Activated CD8-positive, alpha-beta T cell treated with anti-CD3 and anti-CD28 coated beads for 36 hours (primary cell): ENCODE measurements at regions not wholly inside any gene's neighbourhood (a gene's known extent, or its start where the extent isn't known, plus 50 kb on each side); places are given as distances from the start of the nearest gene placed in this dataset.

ENCODE experiments used
- ATAC-seq: fragments of 200-7000 bp; cut with Tn5 transposase; one replicate; pipeline ENCODE4 v1.10.0; 2021; ENCODE audit warnings: mild to moderate bottlenecking, moderate library complexity
- CTCF ChIA-PET: fragments of 350-600 bp; sonication (Branson Sonifier 250); formaldehyde crosslinking; loops from one replicate; lab custom pipeline; 2021; ENCODE audit warnings: antibody characterized with exemption; lab: Charles Lee
- POLR2A ChIA-PET: fragments of 350-600 bp; sonication (Branson Sonifier 250); formaldehyde crosslinking; loops from one replicate; lab custom pipeline; 2021; ENCODE audit warnings: antibody characterized with exemption; lab: Charles Lee
- DNase-seq: peaks from one replicate; pipeline ENCODE4 v3.0.0-alpha.2; 2020
- H3K27ac Mint-ChIP-seq: one replicate; pipeline ENCODE4 v1.8.0; 2021; ENCODE audit warnings: mild to moderate bottlenecking, mixed read lengths
- H3K27me3 Mint-ChIP-seq: one replicate; pipeline ENCODE4 v1.8.0; 2021; ENCODE audit warnings: mixed read lengths
- H3K36me3 Mint-ChIP-seq: one replicate; pipeline ENCODE4 v1.8.0; 2021; ENCODE audit warnings: low read depth, mixed read lengths
- H3K4me1 Mint-ChIP-seq: one replicate; pipeline ENCODE4 v1.8.0; 2021; ENCODE audit warnings: low read depth, mixed read lengths
- H3K4me3 Mint-ChIP-seq: one replicate; pipeline ENCODE4 v1.8.0; 2021; ENCODE audit warnings: mild to moderate bottlenecking, moderate library complexity, mixed read lengths
- H3K9me3 Mint-ChIP-seq: one replicate; pipeline ENCODE4 v1.8.0; 2021; ENCODE audit warnings: mixed read lengths
- CTCF ChIP-seq: fragments of 200-600 bp; IDR thresholded peaks from one replicate; pipeline ENCODE4 v1.8.0; 2022; ENCODE audit warnings: antibody characterized with exemption, mild to moderate bottlenecking
- intact Hi-C: fragments of 100-400 bp; cut with micrococcal nuclease; formaldehyde crosslinking; loops from one replicate; pipeline ENCODE4 v1.10.0; 2022

GRCh38 chr22:49189871-49190270 is 637.8 kb downstream of the BRD1 start:
- ChIA-PET POLR2A (no interaction called here), CTCF (no interaction called here)
- Mint-ChIP-seq H3K36me3 (no peaks in the 10 kb centered on the region), H3K27me3 (peaks cover 12% of the 10 kb centered on the region), H3K4me3 (no peak overlapping the region), H3K4me1 (no peaks in the 10 kb centered on the region), H3K9me3 (no peaks in the 10 kb centered on the region), H3K27ac (no peak overlapping the region)
- intact Hi-C loops: no loop called here
- DNase-seq: no peak
- no peak for TF ChIP-seq CTCF
- no peak for ATAC-seq

- DNase-seq: no peak
- no peaks in the 10 kb centered on the region for H3K9me3 Mint-ChIP-seq
- no peak overlapping the region for H3K27ac Mint-ChIP-seq
- ChIA-PET POLR2A (no interaction called here), CTCF (no interaction called here)
- no peaks in the 10 kb centered on the region for H3K4me1 Mint-ChIP-seq
- no peak for TF ChIP-seq CTCF
- no peak for ATAC-seq
- H3K36me3 Mint-ChIP-seq: no peaks in the 10 kb centered on the region
- peaks cover 12% of the 10 kb centered on the region for H3K27me3 Mint-ChIP-seq
- intact Hi-C loops: no loop called here
- H3K4me3 Mint-ChIP-seq: no peak overlapping the region
Observed at GRCh38 chr22:49188591-49188990, 639.1 kb downstream of the BRD1 start.

- ChIA-PET POLR2A (no interaction called here), CTCF (no interaction called here)
- H3K36me3 Mint-ChIP-seq: no peaks in the 10 kb centered on the region
- H3K27me3 Mint-ChIP-seq: peaks cover 12% of the 10 kb centered on the region
- no peak overlapping the region for H3K27ac Mint-ChIP-seq
- no peak for DNase-seq
- H3K9me3 Mint-ChIP-seq: no peaks in the 10 kb centered on the region
- ATAC-seq: no peak
- TF ChIP-seq CTCF: no peak
- no peaks in the 10 kb centered on the region for H3K4me1 Mint-ChIP-seq
- intact Hi-C loops: no loop called here
- H3K4me3 Mint-ChIP-seq: no peak overlapping the region
Observed at GRCh38 chr22:49188091-49188490, 639.6 kb downstream of the BRD1 start.

GRCh38 chr22:49186762-49187161 is 640.9 kb downstream of the BRD1 start:
- Mint-ChIP-seq H3K27me3 (peaks cover 12% of the 10 kb centered on the region), H3K4me1 (no peaks in the 10 kb centered on the region), H3K36me3 (no peaks in the 10 kb centered on the region), H3K27ac (no peak overlapping the region), H3K9me3 (no peaks in the 10 kb centered on the region), H3K4me3 (no peak overlapping the region)
- DNase-seq (no peak), ATAC-seq (no peak)
- no peak for TF ChIP-seq CTCF
- CTCF ChIA-PET: no interaction called here
- intact Hi-C loops: no loop called here
- POLR2A ChIA-PET: no interaction called here

- H3K4me3 Mint-ChIP-seq: no peak overlapping the region
Observed at GRCh38 chr22:49186293-49186692, 641.4 kb downstream of the BRD1 start.

More at GRCh38 chr22:49186293-49186692, 641.4 kb downstream of the BRD1 start:
- H3K4me1 Mint-ChIP-seq: no peaks in the 10 kb centered on the region
- no peaks in the 10 kb centered on the region for H3K9me3 Mint-ChIP-seq
- CTCF ChIA-PET: no interaction called here
- no peak for TF ChIP-seq CTCF
- POLR2A ChIA-PET: no interaction called here
- DNase-seq (no peak), ATAC-seq (no peak)
- H3K27ac Mint-ChIP-seq: no peak overlapping the region
- H3K27me3 Mint-ChIP-seq: peaks cover 12% of the 10 kb centered on the region
- intact Hi-C loops: no loop called here
- no peaks in the 10 kb centered on the region for H3K36me3 Mint-ChIP-seq
